Midbrain (tissue), 1 donor: ENCODE measurements at regions not wholly inside any gene's neighbourhood (a gene's known extent, or its start where the extent isn't known, plus 50 kb on each side); places are given as distances from the start of the nearest gene placed in this dataset.
"Not testable (repeated sequence)": the region's sequence is repeated elsewhere in the genome, so short reads cannot be mapped to it uniquely, and the experiment has no call there.

ENCODE experiments used
- DNase-seq: peaks from one replicate; lab custom pipeline; 2025; lab: John Stamatoyannopoulos, UW

DNA sequence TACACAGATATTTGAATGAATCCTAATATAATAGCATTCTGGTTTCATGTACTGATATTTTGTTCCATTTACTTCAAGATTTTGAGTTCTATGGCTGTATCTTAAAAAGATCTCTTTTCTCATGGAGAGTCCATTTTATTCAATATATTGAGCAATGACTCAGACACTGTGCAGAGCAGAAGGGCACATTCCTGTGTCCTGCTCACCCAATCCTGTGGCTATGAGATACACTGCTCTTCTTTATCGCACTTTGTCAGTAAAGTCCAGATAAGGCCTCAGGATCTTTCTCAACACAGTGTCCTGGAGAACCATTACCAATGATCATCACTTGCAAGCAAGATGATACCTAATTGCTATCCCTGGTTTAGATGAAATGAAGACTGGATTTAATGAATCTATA, 155.0 kb downstream of the CYSLTR2 start:
- no peak for DNase-seq

GRCh38 chr13:48810013-48810412, 156.3 kb downstream of the CYSLTR2 start:
- no peak for DNase-seq

DNA sequence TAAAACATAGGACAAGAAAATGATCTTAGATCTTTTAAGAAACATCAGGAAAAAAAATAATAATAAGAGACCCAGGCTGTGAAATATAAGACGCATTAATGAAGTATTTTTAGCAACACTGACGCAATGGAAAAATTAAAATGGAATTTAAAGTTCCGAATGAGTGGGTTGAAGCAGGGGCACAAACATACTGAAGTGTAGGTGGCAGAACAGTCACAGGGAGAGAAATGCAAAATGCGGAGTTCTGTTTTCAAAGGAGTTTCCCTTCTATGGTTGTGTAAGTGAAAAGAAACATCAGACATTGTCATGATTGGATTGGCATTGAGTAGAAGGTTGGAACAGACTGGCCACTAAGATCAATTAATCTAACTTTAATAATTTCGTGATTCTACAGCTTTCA, 159.8 kb downstream of the CYSLTR2 start:
- no peak for DNase-seq

- no peak for DNase-seq
Measured at GRCh38 chr13:48816700-48817099, 159.0 kb upstream of the FNDC3A start.

- no peak for DNase-seq
Measured at GRCh38 chr13:48817166-48817802, 158.4 kb upstream of the FNDC3A start.

DNA sequence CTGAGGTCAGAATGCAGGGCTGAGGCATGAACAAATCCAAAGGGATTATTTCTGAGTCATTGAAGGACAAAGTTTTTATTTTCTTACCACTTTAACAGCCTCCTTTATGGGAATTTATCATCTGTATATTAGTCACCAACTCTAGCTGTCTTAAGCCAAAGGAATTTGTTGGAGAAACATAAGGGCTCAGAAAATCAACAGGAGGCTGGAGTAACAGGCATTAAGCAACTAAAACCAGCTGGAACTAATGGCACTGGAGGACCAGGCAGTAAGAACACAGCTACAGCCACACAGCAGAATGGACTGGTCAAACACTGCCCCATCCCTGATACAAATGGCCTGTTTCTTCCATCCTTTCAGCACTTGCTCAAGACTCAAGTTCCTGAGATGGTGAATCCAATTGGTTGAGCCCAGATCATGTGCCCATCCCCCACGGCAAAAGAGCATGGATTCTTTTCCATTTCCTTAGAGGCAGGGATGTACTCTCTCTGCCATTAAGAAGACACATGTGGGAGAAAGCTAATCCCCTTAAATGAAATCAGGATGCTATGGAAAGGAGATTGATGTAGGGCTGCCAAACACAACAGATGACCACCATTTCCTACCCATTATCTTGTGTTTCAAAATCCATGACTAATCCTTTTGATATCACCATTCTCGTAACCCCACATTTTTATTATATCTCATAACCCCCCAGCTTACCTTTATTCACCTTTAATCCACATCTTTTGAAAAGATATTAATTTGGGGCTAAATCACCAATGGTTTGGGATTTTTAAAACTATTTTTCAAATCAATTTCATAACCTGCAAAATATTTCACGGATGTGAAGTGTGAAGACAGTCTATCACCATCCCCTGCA, 157.0 kb upstream of the FNDC3A start:
- DNase-seq, result no peak

DNA sequence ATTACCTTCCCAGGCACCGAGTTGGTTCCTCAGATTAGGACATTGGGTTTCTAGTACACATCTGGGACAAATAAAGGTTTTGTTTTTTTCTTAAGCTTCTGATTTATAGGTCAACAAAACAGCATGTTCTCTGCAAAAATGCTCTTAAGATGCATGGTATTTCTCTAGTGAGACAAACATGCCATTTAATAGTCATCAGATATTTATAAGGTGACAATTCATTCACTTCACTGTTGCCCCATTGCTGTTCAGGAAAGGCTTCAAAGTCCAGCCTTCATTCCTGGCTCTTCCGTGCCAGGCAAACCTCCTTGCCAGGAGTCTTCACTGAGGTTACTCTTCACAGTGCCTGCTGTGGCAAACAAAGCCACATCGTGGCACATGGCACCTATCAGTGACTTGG, 156.3 kb upstream of the FNDC3A start:
- no peak for DNase-seq

- no peak for DNase-seq
Measured at GRCh38 chr13:48819899-48820298, 155.8 kb upstream of the FNDC3A start.

DNA sequence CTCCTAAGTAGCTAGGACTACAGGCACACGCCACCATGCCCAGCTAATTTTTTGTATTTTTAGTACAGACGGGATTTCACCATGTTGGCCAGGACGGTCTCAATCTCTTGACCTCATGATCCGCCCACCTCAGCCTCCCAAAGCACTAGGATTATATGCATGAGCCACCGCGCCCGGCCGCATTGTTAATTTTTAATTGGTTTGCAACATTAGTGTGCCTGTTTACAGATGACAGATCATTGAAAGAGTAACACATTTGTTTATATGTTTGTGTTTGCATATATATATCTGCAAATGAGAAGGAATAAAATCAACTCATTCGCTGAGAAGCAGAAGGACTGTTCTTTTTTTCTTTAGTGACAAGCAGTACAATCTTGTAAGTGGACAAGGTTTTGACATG, 152.2 kb upstream of the FNDC3A start:
- DNase-seq, result not testable (repeated sequence)

DNA sequence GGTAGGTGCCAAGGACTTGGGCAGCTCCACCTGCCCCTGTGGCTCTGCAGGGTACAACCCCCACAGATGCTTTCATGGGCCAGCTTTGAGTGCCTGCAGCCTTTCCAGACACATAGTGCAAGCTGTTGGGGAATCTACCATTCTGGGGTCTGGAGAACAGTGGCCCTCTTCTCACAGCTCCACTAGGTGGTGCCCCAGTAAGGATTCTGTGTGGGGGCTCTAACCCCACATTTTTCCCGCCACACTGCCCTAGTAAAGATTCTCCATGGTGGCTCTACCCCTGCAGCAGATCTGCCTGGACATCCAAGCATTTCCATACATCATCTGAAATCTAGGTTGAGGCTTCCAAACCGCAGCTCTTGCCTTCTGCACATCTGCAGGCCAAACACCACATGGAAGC, 149.7 kb upstream of the FNDC3A start:
- no peak for DNase-seq

DNA sequence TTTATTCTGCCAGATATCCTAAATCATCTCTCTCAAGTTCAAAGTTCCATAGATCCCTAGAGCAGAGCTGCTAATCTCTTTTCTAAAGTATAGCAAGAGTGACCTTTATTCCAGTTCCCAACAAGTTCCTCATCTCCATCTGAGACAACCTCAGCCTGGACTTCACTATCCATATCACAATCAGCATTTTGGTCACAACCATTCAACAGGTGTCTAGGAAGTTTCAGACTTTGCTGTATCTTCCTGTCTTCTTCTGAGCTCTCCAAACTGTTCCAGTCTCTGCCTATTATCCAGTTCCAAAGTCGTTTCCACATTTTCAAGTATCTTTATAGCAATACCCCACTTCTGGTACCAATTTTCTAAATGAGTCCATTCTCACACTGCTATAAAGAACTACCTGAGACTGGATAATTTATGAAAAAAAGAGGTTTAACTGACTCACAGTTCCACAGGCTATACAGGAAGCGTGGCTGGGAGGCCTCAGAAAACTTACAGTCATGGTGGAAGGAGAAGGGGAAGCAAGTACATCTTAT, 148.7 kb upstream of the FNDC3A start:
- DNase-seq, result not testable (repeated sequence)

DNA sequence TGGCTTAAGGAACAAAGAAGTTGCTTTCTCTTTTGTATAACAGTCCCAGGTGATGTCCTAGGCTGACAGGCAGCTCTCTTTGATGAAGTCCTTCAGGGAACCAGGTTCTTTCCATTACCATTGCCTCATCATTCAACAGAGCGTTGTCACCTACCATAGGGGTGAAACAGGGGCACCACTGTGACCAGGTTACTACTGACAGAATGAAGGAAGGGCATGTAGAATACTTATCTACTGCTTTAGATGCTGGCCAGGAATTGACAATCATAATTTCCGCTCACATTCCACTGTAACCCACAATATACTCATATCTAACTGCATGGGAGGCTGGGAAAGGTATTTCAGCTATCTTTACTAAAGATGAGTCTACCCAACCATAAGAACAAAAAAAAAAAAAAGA, 148.0 kb upstream of the FNDC3A start:
- DNase-seq, result no peak

GRCh38 chr13:48828962-48829411, 146.7 kb upstream of the FNDC3A start:
- DNase-seq, result no peak

GRCh38 chr13:48829536-48829935, 146.2 kb upstream of the FNDC3A start:
- no peak for DNase-seq

- no peak for DNase-seq
Measured at GRCh38 chr13:48831248-48831647, 144.5 kb upstream of the FNDC3A start.

- DNase-seq, result no peak
Measured at GRCh38 chr13:48833412-48833811, 142.3 kb upstream of the FNDC3A start.

GRCh38 chr13:48835326-48835725, 140.4 kb upstream of the FNDC3A start:
- not testable (repeated sequence) for DNase-seq

GRCh38 chr13:48838193-48838973, 137.3 kb upstream of the FNDC3A start:
- DNase-seq, result no peak

GRCh38 chr13:48839171-48839570, 136.5 kb upstream of the FNDC3A start:
- no peak for DNase-seq

DNA sequence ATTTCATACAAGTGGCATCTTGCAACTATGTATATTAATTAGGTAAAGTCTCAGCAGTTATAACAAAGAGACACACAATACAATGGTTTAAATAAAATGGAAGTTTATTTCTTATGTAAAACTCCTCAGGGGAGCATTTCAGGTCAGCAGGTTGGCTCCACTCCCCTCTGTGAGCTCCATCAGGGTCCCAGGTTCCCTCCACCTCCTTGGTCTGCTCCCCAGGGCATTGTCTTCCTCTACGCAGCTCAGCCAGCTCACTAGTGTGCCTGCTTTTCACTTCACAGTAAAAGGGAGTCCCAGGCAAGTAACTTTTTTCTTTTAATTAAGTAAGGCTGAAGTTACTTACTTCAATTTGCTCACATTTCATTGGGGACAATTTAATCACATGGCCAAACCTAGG, 135.3 kb upstream of the FNDC3A start:
- DNase-seq, result no peak

DNA sequence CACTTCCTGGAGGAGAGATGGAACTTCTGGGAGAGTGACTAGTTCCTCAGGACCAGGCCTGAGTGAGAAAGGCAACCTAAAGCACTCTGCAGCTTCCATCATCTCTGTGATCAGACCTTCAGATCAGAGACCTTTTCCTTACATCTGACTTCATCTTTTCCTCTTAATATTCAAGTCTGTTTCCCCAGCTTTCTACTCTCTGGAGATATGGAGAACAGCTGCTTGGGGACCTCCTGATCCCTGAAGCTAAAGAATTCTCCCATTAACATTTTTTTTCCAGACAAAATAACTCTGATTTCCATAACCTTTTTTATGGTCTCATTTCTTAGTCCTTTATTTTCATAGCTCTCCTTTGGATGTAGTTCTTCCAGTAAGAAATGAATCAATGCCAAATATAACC, 133.4 kb upstream of the FNDC3A start:
- DNase-seq, result no peak

GRCh38 chr13:48843630-48844380, 131.9 kb upstream of the FNDC3A start:
- no peak for DNase-seq
